Activated CD4-positive, alpha-beta T cell treated with anti-CD3 and anti-CD28 coated beads, Interleukin-2, amount 50 U/mL, for 24 hours (primary cell): ENCODE measurements at regions not wholly inside any gene's neighbourhood (a gene's known extent, or its start where the extent isn't known, plus 50 kb on each side); places are given as distances from the start of the nearest gene placed in this dataset.
"Not testable (repeated sequence)": the region's sequence is repeated elsewhere in the genome, so short reads cannot be mapped to it uniquely, and the experiment has no call there.

ENCODE experiments used
- DNase-seq, 2 donors: peaks; one replicate each; pipeline ENCODE4 v3.0.0-alpha.2; 2020; ENCODE audit warnings: low read depth in 1 of 2, low spot score in 1 of 2

GRCh38 chr1:166390366-166391033 is 223.7 kb upstream of the FAM78B start:
- no peak for DNase-seq

GRCh38 chr1:166391279-166392066 is 224.7 kb upstream of the FAM78B start:
- no peak for DNase-seq

GRCh38 chr1:166395729-166396128 is 228.9 kb upstream of the FAM78B start:
- no peak for DNase-seq

GRCh38 chr1:166409253-166410082 is 242.7 kb upstream of the FAM78B start:
- not testable (repeated sequence) for DNase-seq

GRCh38 chr1:166410083-166410385 is 243.2 kb upstream of the FAM78B start:
- no peak for DNase-seq

GRCh38 chr1:166416831-166417230 is 250.0 kb upstream of the FAM78B start:
- DNase-seq = not testable (repeated sequence)

- no peak for DNase-seq
Measured at GRCh38 chr1:166418344-166418933, 251.6 kb upstream of the FAM78B start.

- DNase-seq = not testable (repeated sequence)
Measured at GRCh38 chr1:166422586-166422985, 255.8 kb upstream of the FAM78B start.

GRCh38 chr1:166432655-166433054 is 265.9 kb upstream of the FAM78B start:
- no peak for DNase-seq

- not testable (repeated sequence) for DNase-seq
Measured at GRCh38 chr1:166433404-166434304, 266.9 kb upstream of the FAM78B start.

- DNase-seq = no peak
Measured at GRCh38 chr1:166457700-166458099, 290.9 kb upstream of the FAM78B start.

- no peak for DNase-seq
Measured at GRCh38 chr1:166464333-166464732, 297.5 kb upstream of the FAM78B start.

GRCh38 chr1:166470014-166470413 is 303.2 kb upstream of the FAM78B start:
- DNase-seq = no peak

- DNase-seq = no peak
Measured at GRCh38 chr1:166470441-166470840, 303.6 kb upstream of the FAM78B start.

- DNase-seq = no peak
Measured at GRCh38 chr1:166471359-166471758, 304.6 kb upstream of the FAM78B start.

- DNase-seq = peak; percentile 18 to 25
Measured at GRCh38 chr1:166479052-166479631, 312.3 kb upstream of the FAM78B start.

- DNase-seq = no peak
Measured at GRCh38 chr1:166484471-166484870, 317.7 kb upstream of the FAM78B start.

- no peak for DNase-seq
Measured at GRCh38 chr1:166484871-166485270, 318.1 kb upstream of the FAM78B start.

GRCh38 chr1:166485620-166486019 is 318.8 kb upstream of the FAM78B start:
- DNase-seq = no peak

- no peak for DNase-seq
Measured at GRCh38 chr1:166488327-166488726, 321.5 kb upstream of the FAM78B start.
